ENCODE measurements at regions not wholly inside any gene's neighbourhood (a gene's known extent, or its start where the extent isn't known, plus 50 kb on each side); places are given as distances from the start of the nearest gene placed in this dataset.
"Not testable (repeated sequence)": the region's sequence is repeated elsewhere in the genome, so short reads cannot be mapped to it uniquely, and the experiment has no call there.

DNA sequence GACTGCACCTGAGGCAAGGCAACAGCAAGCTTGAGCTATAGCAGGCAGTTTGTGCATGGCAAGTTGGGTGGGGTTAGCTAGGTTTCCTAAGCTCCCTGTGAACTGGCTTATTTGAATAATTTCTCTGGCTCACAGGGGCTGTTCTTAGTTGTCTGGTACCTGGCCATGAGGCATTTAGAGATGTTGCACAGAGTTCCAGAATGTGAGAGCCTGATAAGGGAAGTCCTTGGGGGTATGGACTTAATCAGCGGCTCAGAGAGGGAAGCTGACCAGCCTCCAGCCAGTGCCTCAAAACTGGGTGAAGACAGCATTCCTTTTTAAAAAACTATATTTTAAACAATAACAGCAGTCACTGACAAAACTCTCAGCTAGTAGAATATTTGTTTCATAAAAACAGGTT is 307.4 kb downstream of the FZD1 start:
- DNase-seq, result no peak

DNA sequence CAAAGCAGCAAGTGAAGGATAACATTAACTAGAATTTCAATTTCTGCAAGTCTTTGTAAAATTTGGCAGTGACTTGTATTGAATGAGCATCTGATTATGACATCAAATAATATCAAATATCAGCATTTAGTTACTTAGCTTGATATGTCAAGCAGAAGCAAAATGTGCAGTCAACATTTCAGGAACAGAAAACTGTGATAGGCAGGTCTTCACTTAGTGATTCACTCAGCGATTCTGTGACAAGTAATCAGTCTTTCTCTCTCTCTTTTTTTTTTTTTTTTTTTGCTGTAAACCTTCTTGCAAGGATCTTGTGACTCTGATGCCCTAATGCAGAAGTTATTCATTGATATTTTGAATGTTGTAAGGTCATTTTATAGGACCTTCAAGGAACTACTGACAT is 307.1 kb downstream of the MTERF1 start:
- no peak for DNase-seq

DNA sequence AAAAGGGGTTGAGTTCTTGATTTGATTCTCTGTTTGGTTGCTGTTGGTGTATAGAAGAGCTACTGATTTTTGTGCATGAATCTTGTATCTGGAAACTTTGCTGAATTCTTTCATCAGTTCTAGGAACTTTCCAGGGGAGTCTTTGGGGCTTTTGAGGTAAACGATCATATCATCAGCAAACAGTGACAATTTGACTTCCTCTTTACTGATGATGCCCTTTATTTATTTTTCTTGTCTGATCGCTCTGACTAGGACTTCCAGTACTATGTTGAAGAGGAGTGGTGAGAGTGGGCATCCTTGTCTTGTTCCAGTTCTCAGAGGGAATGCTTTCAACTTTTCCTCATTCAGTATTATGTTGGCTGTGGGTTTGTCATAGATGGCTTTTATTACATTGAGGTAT is 304.0 kb downstream of the MTERF1 start:
- DNase-seq, result not testable (repeated sequence)

DNA sequence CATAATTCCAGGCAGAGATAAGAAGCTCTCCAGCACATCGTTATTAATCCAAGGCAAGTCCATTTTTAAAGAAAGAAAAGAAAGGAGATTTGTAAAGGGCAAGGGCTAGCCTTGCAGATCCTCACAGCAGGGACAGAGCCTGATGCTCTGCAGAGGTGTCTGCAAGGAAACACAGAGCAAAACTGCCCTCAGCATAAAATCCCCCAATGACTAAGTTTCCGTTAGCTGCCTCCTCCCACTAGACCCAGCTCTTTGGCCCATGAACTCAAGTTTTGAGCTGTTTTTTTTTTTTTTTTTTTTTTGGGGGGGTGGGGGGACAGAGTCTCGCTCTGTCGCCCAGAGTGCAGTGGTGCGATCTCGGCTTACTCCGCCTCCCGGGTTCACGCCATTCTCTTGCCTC is 300.7 kb downstream of the MTERF1 start:
- DNase-seq, result no peak

DNA sequence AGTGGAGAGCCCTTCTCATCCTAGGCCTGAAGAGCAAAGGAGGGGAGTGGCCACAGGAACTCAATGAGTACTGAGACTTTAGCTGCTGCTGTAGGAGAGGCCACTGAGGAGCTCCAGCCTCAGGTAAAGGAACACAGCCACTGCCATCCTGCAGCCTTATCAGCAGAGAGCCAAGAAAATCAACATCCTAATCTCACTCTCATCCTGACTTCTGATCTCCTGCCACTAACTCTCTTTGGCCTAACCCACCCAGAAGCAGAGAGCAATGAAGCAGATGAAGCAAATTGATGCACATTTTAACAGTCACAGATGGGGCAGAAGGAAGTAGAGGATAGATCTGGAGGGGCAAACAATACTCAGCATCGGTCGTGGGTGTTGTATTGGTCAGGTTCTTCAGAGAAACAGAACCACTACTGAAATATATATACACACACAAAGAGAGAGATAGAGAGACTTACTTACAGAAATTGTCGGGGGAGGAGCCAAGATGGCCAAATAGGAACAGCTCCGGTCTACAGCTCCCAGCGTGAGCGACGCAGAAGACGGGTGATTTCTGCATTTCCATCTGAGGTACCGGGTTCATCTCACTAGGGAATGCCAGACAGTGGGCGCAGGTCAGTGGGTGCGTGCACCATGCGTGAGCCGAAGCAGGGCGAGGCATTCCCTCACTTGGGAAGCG is 297.6 kb downstream of the MTERF1 start:
- DNase-seq, result no peak

DNA sequence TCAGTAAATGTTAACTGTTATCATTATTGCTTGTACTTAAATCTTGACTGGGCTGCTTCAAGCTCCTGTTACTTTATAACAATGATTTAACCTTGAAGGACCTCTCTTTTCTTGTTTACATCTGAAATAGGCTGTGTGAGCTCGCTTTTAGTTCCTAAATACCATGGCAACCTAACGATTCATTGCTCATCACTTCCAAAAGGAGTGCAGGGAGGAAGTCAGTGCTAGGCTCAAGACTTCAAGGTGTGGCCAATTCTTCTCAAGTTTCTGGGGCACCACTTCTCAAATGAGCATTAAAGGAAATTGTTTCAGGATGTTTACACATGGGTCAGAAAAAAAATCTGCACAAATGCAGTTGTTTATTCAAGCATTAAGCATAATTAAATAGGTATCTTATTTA is 284.2 kb downstream of the MTERF1 start:
- DNase-seq, result no peak

DNA sequence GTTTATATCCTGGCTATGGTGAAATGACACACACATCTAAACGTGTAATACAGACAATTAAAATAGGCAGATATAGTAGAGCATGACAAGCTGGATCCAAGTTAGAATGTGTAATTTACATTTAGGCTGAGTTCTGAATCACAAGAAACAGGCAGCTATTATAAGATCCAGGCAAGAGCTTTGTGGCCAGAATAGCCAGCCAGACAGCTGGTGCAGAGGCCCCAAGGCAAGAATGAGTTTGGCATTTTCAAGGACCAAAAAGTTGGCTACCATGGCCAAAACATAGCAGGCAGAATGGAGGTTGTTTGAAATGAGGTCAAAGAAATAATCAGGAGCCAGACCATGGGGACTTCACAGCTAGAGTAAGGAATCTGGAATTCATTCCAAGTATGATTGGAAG is 281.7 kb downstream of the MTERF1 start:
- DNase-seq, result no peak

DNA sequence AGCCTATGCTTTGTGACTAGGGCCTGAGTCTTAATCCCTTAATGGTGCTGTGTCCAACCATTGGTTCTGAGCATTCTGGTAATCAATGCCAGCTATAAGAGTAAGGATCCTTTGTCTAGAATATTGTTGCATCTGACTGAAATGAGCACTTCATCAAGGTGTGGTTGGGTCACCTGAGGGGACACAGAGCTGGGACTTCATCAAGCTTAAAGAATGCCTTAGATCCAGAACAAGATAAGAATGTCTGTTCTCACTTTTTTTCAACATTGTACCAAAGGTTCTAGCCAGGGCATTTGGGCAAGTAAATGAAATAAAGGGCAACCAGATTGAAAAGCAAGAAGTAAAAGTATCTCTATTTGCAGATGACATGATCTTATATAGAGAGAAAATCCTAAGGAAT is 280.4 kb downstream of the MTERF1 start:
- no peak for DNase-seq

DNA sequence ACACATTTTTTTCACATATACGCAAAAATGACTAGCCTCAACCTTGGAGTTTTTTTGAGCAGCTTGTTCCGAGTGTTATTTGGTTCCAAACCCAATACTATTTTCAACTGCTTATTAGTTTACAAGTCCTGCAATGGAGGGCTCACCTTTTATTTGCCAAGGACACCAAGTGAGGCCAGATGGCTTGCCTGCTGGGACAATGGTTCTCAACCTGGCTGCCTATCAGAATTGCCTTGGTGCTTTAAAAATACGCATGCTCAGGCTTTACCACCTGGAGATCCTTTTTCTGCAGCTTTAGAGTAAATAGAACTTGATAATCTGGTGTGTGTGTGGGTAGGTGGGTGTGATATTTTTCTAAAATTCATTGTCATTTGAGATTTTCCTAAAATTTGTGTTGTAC is 276.8 kb downstream of the MTERF1 start:
- no peak for DNase-seq

DNA sequence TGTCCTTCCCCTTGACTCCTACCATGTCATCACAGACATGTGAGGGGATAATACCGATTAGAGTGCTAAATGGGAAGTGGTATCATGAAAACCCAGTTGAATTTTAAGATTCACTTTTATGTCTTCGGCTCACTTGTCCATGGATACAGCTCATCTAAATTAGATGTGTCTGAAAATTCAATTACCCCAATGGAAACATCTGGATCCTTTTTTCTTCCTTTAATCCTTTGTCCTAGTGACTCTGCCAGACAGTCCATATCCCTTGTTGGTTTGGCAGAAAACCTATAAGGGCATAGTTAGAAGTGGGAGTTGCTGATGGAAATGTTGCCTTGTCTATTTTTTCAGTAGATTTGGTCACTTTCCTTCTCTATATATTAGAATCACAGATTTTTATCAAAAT is 271.9 kb downstream of the MTERF1 start:
- DNase-seq, result no peak

DNA sequence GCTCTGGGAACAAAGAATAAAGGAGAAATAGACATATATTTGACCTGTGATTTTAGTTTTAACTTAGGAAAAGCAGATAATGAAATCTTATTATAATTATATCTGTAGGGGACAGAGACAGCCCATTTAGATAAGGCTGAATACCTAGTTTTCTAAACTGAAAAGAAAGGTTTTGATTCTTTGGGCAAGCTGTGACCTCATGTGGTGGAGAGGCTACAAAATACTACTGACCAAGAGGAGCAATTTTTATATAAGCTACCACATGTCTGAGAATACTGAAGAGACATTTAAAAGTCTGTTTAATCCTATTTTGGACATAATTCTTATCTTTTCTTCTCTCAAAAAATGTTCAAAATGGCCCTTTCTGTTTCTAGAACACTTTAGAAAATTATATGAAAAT is 271.0 kb downstream of the MTERF1 start:
- DNase-seq, result no peak

DNA sequence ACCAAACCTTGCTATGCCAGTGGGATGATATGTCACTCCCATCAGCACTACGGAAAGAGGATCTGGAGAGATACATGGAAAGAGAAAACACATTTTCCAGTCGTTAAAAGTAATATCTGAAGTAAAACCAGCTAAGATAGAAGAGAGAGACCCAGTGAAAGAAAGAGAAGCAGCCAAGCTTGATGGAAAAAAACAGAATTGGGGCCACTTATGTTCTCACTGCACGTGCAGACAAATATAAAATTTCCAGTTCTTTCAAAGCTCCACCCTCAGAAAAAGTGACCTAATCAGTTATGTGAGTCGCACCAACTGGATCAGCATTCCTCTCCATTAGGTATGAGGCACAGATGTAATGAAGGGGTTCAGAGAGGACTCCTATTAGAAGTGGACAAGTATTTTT is 266.1 kb downstream of the MTERF1 start:
- no peak for DNase-seq

DNA sequence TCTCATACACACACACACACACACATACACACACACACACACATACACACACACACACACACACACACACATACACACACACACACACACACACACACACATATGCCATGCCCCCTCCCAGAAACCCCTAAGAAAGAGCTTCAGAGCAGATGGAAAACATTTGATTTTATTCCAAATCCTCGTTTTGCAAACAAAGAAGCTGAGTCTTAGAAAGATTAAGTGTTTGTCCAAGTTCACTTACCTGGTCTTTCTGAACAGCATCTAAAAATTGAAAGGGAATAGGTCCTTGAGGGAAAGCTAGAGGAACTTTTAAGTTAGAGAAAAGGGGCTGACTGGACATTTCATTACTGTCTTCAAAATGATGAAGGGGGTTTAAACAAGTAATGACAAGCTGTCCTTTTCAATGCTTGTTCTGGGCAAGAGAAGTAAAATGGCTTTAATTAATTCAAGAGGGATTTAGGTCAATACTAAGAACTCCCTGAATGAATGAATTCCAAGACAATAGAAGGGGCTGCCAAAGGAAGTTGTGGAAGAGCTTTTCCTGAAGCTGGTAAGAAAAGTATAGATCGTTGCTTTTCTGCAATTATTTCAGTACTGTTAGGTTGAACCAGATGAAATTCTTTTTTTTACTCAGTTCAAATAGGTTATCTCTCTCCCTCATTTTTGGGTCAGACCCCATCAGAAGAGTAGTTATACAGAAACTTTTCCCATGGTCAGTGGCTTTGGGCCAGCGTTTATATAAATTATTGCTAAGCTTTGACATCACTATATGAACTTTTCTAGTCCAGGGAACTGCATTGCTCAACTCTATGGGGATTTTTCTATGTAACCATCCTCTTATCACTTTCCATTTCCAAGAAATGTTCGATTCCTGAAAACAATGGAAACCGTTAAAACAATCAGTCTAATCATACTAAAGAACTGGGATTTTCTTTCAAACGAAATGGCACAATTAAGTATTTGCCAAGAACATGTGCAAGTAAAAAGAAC is 261.4 kb downstream of the MTERF1 start:
- no peak for DNase-seq

DNA sequence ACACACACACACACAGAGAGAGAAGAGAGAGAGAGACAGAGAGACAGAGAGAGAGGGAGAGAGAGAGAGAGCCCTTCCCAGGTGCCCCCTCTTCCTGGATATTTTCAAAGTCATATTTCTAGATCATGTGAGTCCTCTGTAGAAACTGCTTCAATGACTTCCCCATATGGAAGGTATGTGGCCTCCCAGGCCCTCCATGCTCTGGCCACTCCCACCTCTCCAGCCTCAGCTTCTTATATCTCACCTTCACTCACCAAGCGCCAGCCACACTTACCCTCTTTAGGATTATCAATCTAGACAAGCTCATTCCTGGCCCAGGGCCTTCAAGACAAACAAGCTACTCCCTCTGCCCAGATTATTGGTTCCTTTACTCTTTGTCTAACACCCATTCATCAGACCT is 259.7 kb downstream of the MTERF1 start:
- no peak for DNase-seq

DNA sequence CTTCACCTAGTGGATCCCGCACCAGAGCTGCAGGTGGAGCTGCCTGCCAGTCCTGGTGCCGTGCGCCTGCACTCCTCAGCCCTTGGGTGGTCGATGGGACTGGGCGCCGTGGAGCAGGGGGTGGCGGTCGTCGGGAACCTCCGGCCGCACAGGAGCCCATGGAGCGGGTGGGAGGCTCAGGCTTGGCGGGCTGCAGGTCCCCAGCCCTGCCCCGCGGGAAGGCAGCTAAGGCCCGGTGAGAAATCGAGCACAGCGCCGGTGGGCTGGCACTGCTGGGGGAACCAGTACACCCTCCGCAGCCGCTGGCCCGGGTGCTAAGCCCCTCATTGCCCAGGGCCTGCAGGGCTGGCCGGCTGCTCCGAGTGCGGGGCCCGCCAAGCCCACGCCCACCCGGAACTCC is 253.2 kb downstream of the MTERF1 start:
- not testable (repeated sequence) for DNase-seq

DNA sequence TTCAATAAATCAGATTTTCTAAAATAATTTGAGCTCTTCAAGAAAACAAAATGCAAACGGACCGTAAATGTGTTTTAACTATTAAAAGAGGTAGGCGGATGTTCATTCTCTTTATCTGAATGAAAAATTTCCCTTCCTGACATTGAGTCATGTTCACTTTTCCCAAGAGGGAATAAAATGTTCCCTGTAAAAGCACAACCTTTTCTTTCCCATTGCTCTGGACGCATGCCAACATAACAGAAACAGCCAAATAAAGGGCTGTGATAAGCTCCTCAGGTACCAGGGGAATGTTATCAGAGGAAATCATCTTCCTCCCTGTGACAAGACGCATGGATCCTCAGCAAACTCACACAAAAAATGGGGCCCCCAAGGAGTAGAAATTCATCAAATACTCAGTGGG is 251.8 kb downstream of the MTERF1 start:
- DNase-seq, result no peak

DNA sequence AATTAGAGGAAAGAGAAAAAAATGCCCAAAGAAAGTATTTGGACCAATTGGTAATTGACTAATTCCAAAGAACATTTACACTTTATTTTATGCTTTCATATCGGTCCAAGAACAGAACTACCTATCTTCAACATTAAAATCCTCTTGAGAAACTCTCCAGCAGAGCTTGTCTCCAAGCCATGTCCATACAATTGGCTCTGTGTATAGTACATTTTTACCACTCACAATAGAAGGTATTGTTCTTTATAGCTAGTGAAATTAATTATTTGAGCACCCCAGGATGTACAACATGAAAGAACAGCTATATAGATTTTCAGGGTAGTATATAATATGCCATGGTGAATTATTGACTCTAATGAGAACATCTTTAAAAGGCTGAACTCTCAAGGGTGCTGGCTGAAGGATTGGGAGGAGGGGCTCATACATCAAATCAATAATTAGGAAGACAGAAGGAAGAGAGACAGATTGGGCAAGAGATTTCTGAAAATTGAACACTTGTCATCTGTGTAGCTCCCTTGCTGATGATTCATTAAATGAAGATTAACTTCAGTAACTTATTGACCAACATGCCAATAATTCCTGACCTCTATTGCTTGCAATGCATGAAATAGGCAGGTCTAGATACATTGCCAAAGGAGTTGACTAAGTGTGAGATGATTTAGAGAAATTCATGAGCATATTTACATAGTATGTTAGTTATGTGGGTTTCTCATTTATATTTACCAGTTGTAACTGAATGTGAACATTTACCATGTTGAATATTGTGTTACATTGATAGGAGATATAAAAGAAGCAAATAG is 249.7 kb downstream of the MTERF1 start:
- no peak for DNase-seq

DNA sequence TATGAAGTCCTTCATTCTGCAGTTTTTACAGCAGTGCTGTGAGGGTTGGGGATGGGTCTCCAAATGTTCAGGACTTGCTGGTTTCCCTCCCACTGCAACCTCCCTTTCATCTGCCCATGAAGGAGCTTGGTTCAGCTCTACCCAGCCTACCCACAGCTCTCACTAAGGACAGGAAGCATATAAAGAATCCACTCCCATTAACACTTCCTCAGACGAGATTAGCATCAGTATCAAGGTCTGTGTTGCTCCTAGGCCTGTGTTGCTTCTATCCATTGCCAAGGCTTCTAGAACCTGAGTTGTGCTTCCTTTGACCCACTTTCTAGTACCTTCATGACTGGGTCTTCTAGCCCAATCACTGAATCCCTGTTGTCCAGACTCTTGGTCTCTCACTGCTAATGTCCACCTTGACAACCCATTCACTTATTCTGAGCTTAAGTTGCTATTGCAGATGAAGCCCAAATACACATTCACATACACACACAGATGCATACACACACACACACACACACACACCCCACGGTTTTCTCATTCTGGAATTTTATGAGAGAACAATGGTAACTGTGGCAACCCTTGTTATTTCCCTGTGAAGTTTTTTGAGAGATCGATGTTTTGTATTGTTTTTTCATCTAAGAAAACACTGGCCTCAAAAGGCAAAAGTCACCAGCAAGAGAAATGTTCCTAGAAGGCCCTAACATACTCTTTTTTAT is 248.1 kb downstream of the MTERF1 start:
- DNase-seq, result no peak

DNA sequence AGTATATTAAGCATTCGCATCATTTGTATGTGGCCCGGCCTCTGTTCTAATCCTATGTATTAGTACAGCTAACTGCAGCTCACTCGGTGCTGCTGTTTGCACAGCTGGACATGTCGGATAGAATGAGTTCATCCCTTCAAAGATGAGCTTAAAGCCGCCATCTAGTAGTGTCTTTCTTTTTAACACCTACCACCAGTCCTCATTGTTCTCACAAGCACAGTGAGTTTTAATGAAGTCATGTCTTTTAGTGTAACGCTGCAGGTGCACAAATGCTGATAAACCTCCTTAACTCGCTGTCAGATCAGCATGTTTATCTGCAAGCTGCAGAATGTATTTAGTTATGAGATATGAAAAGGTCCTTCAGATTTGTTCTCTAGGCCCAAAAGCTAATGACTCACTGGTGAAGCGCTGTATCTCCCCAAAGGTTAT is 247.5 kb downstream of the MTERF1 start:
- no peak for DNase-seq

DNA sequence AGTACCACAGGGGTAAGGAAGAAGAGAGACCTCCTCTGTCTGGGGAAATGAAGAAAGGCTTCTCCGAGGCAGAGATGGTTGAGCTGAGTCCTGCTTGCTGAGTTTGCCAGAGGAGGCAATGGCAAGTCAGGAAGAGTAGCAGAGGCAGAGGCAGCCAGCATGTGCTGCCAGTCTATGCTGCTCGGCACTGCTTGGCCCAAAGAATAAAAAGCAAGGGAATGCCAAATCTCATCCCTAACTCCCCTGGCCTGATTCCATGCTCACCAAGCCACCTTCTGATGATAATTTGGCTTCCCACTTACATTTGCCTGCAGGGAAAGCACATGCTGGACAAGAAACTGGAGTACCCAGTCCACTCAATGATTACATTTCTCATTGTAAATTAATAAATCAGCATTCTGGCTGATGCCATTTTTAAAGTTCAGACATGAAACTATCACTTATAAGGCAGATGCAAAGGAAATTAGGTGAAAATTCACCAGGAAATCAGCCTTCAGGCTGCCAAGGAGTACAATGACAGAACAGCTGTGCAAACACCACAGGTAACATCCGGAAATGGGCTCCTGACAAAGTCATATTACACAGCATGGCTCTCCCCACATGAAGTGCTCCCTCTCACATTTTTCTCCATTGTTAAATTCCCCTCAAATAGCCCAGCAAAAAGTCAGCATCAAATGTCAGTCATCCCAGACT is 245.9 kb downstream of the MTERF1 start:
- DNase-seq, result no peak

DNA sequence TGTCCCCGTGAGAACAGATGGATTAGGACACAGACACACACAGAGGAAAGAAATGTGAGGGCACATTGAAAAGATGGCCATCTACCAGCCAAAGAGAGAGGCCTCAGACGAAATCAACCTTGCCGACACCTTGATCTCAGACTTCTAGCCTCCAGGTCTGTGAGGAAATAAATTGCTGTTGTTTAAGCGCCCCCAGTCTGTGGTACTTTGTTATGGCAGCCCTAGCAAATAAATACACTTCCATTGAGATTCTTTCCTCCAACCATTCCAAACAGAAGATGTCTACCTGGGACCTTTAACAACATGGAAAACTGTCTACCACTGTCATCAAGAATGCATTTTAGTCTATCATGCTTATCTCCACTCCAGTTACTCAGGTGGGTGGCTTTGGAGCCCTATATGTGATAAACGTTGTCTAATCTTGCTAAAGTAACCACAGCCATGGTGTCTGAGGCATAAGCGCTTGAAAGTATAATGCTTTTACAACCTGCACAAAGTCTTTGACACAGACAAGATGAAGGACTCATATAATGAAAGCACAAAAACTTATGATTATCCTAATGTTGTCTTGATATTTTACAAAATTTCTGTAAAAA is 244.3 kb downstream of the MTERF1 start:
- DNase-seq, result peak in 1 of 2 donors; percentile 37

DNA sequence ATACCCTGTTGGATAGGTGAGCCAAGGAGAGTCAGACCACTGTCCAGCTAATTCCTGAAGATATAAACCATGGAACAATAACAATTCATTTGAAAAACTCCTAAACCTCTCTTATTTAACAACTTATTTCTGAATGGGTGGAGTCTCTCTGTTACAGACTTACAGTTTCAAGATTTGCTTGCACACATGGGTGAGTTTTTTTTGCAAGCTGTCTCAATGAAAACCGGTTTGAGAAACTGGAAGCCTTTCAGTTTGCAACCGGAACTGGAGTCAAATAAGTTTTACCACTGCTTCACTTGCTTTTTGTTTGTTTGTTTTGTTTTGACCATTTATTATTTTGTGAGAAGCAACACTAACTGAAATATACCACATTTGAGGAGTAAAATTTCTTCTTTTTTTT is 243.8 kb downstream of the MTERF1 start:
- no peak for DNase-seq

Data from inflammatory macrophage treated with lipopolysaccharide for 1 hour (primary cell).